ENCODE measurements at regions not wholly inside any gene's neighbourhood (a gene's known extent, or its start where the extent isn't known, plus 50 kb on each side); places are given as distances from the start of the nearest gene placed in this dataset.
"Not testable (repeated sequence)": the region's sequence is repeated elsewhere in the genome, so short reads cannot be mapped to it uniquely, and the experiment has no call there.

DNA sequence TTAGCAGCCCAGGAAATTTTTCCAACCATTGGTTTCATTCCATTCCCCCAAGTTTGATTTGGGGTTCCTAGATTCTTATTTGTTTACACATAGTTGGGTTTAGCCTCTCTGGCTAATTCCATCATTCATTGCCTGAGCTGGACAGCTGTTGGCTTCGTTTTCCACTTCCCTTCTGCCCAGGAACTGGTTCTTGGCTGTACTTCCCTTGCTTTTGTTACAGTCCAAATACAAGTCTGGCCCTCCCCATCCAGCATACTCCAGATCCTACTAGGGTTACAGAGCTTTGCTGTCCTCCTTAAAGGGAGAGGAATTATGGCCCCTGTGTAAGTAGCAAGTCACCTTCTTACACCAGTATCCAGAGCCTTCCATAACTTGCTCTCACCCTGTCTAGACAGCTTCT, 356.3 kb downstream of the FAT3 start:
- no peak for DNase-seq
- CTCF ChIA-PET = no interaction called here
- POLR2A ChIA-PET = no interaction called here
- no peak overlapping the region for H3K4me3 Mint-ChIP-seq
- no peak for ATAC-seq
- no peaks in the 10 kb centered on the region for H3K4me1 Mint-ChIP-seq (ENCODE audit: low read depth)
- no peaks in the 10 kb centered on the region for H3K27me3 Mint-ChIP-seq (ENCODE audit: low read depth)
- H3K27ac Mint-ChIP-seq = no peak overlapping the region
- H3K9me3 Mint-ChIP-seq (ENCODE audit: insufficient read depth) = no peaks in the 10 kb centered on the region
- H3K36me3 Mint-ChIP-seq (ENCODE audit: low read depth) = no peaks in the 10 kb centered on the region

DNA sequence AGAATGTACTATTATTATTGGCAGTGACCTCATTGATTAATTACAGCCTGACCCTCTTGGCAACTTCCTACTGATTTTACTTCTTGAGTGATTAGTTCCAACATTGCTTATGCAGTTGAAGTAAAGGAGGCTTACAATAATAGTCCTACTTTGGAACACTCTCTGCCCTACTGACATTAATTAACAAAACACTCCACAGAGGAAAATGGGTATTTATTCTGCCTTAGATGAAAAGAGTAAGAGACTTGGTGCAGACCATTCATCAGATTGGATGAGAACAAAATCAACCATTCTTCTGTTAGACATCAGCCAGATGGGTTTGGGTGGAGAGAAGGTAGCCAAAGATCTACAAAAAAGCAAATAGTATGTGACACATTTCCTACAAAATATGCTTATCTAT, 363.8 kb downstream of the FAT3 start:
- ATAC-seq = no peak
- POLR2A ChIA-PET = no interaction called here

DNA sequence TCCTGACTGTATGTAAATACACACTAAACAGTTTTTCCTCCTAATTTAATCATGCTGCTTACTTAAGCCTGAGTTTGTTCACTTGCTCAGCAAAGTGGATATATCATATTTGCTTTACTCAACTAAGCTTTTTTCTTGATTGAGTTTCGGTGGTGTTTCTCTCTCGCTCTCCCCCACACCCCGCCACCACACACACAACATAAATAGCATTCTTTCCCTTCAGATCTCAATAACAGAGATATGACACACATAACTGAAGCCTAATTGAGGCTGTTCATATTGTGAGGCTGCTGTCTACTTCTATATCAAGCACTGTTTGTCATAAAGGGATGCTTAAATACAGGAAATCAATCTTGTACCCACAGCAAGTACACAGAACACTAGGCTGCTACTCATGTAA, 364.9 kb downstream of the FAT3 start:
- H3K4me1 Mint-ChIP-seq (ENCODE audit: low read depth) = no peaks in the 10 kb centered on the region
- no peaks in the 10 kb centered on the region for H3K27me3 Mint-ChIP-seq (ENCODE audit: low read depth)
- ChIA-PET CTCF (no interaction called here), POLR2A (no interaction called here)
- DNase-seq (no peak), ATAC-seq (no peak)
- H3K27ac Mint-ChIP-seq = no peak overlapping the region
- no peaks in the 10 kb centered on the region for H3K36me3 Mint-ChIP-seq (ENCODE audit: low read depth)
- no peak overlapping the region for H3K4me3 Mint-ChIP-seq
- H3K9me3 Mint-ChIP-seq (ENCODE audit: insufficient read depth) = no peaks in the 10 kb centered on the region

More for the DNA sequence above, 363.8 kb downstream of the FAT3 start:
- H3K4me3 Mint-ChIP-seq = no peak overlapping the region
- CTCF ChIA-PET = no interaction called here
- H3K27ac Mint-ChIP-seq = no peak overlapping the region
- H3K9me3 Mint-ChIP-seq (ENCODE audit: insufficient read depth) = no peaks in the 10 kb centered on the region
- no peaks in the 10 kb centered on the region for H3K27me3 Mint-ChIP-seq (ENCODE audit: low read depth)
- no peaks in the 10 kb centered on the region for H3K36me3 Mint-ChIP-seq (ENCODE audit: low read depth)
- no peaks in the 10 kb centered on the region for H3K4me1 Mint-ChIP-seq (ENCODE audit: low read depth)
- no peak for DNase-seq

DNA sequence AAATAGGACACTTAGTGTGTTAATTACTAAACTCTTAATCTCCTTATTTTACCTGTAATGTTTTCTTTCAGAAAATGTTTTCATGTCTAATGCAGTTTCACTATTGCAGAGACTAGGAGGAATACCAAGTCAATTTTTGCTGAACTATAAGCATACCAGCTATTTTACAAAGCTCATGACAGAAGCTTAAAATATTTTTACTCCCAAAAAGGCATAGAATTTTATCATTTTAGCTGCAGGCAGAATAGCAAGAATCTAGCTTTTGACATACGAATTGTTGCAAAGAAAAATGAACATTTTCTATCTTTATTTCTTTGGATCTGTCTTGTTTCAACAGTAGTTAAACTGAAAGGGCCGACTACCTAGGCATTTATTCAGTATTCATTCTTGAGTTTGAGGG, 366.9 kb downstream of the FAT3 start:
- Mint-ChIP-seq H3K36me3 (ENCODE audit: low read depth) (no peaks in the 10 kb centered on the region), H3K4me1 (ENCODE audit: low read depth) (no peaks in the 10 kb centered on the region), H3K27me3 (ENCODE audit: low read depth) (no peaks in the 10 kb centered on the region), H3K9me3 (ENCODE audit: insufficient read depth) (no peaks in the 10 kb centered on the region), H3K4me3 (no peak overlapping the region), H3K27ac (no peak overlapping the region)
- ATAC-seq (no peak), DNase-seq (no peak)
- ChIA-PET CTCF (no interaction called here), POLR2A (no interaction called here)

DNA sequence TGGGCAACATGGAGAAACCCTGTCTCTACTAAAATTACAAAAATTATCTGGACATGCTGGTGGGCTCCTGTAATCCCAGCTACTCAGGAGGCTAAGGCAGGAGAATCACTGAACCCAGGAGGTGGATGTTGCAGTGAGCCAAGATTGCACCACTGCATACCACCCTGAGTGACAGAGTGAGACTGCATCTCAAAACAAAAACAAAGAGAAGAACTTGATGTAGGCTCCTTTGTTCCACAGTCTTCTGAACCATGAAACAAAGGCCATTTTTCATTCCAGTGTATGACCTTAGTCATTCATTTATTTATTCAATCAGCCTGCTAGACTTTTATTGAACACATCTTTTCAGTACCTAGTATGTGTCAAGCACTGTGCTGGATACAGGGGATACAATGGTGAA, 369.6 kb downstream of the FAT3 start:
- ATAC-seq (no peak), DNase-seq (no peak)
- ChIA-PET CTCF (no interaction called here), POLR2A (no interaction called here)
- no peaks in the 10 kb centered on the region for H3K27me3 Mint-ChIP-seq (ENCODE audit: low read depth)
- no peaks in the 10 kb centered on the region for H3K4me1 Mint-ChIP-seq (ENCODE audit: low read depth)
- H3K27ac Mint-ChIP-seq = no peak overlapping the region
- no peak overlapping the region for H3K4me3 Mint-ChIP-seq
- no peaks in the 10 kb centered on the region for H3K9me3 Mint-ChIP-seq (ENCODE audit: insufficient read depth)
- no peaks in the 10 kb centered on the region for H3K36me3 Mint-ChIP-seq (ENCODE audit: low read depth)

DNA sequence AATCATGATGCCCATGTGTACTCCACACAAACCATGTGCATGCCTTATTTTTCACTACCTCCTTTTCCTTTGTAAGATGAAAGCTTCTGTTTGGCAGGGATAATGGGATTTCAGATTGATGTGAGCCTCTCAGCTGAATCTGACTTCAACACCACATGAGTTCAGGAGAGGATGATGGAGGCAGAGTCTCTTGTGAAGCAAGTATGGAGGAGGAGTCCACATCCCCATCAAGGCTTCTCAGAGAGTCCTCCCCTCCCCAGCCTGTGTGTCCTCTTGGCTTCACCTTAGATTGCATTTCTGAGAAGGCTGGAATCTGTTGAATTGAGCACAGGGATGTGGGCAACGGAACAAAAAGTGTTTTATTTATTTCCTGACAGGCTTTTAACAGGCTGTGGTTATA, 370.4 kb downstream of the FAT3 start:
- ChIA-PET POLR2A (no interaction called here), CTCF (no interaction called here)
- DNase-seq = no peak

DNA sequence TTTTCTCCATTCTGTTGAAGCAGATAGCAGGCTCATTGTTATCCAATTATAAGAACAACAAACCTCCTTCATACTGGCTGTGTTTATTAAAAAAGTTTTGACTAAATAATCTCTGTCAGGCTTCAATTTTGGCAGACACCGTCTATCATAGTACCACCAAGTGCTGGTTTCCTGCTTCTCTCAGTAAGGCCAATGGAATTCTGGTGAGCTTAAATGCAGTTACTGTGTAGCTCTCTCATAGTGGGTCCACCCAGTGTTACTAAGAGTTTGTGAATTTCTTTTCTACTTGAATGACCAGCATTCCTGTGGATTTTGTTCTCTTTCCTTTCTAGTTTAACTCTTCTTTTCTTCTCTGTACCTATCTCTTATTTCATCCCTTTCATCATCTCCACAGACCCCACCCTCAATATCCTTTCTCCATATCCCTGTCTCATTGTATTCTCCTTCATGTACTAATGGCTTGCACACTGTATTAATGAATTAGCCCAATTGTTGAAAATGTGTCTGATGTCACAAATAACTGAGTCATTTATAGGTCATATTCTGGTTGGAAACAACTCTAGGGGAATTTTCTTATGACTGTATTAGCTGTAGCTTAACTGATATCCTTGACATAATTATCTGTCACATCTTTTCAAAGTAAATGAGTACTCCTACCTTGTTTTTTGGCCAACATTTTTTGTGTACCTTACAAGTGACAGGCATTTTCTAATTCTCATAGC, 372.1 kb downstream of the FAT3 start:
- no peak overlapping the region for H3K4me3 Mint-ChIP-seq
- no peak for DNase-seq
- ChIA-PET CTCF (no interaction called here), POLR2A (no interaction called here)
- no peaks in the 10 kb centered on the region for H3K4me1 Mint-ChIP-seq (ENCODE audit: low read depth)
- H3K27me3 Mint-ChIP-seq (ENCODE audit: low read depth) = no peaks in the 10 kb centered on the region
- H3K27ac Mint-ChIP-seq = no peak overlapping the region
- no peaks in the 10 kb centered on the region for H3K36me3 Mint-ChIP-seq (ENCODE audit: low read depth)
- H3K9me3 Mint-ChIP-seq (ENCODE audit: insufficient read depth) = no peaks in the 10 kb centered on the region
- ATAC-seq = no peak

More for the DNA sequence above, 370.4 kb downstream of the FAT3 start:
- no peak overlapping the region for H3K27ac Mint-ChIP-seq
- no peaks in the 10 kb centered on the region for H3K36me3 Mint-ChIP-seq (ENCODE audit: low read depth)
- H3K9me3 Mint-ChIP-seq (ENCODE audit: insufficient read depth) = no peaks in the 10 kb centered on the region
- no peaks in the 10 kb centered on the region for H3K4me1 Mint-ChIP-seq (ENCODE audit: low read depth)
- no peak overlapping the region for H3K4me3 Mint-ChIP-seq
- ATAC-seq = no peak
- no peaks in the 10 kb centered on the region for H3K27me3 Mint-ChIP-seq (ENCODE audit: low read depth)

DNA sequence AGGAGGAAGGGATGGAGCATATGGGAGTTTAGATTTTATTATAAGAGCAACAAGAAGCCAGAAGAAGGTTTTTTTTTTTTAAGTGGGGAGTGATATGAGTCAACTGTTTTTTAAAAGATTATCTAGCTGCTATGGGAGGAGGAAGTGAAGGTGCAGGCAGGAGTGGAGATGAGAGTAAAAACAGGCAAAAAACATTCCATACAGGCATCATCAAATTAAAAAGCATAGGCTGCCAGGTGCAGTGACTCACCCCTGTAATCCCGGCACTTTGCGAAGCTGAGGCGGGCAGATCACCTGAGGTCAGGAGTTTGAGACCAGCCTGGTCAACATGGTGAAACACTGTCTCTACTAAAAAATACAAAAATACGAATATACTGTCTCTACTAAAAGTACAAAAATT, 368.4 kb upstream of the MTNR1B start:
- Mint-ChIP-seq H3K4me3 (no peak overlapping the region), H3K27me3 (ENCODE audit: low read depth) (no peaks in the 10 kb centered on the region), H3K4me1 (ENCODE audit: low read depth) (no peaks in the 10 kb centered on the region), H3K27ac (no peak overlapping the region), H3K9me3 (ENCODE audit: insufficient read depth) (no peaks in the 10 kb centered on the region), H3K36me3 (ENCODE audit: low read depth) (no peaks in the 10 kb centered on the region)
- ChIA-PET POLR2A (no interaction called here), CTCF (no interaction called here)
- no peak for ATAC-seq
- DNase-seq = no peak

DNA sequence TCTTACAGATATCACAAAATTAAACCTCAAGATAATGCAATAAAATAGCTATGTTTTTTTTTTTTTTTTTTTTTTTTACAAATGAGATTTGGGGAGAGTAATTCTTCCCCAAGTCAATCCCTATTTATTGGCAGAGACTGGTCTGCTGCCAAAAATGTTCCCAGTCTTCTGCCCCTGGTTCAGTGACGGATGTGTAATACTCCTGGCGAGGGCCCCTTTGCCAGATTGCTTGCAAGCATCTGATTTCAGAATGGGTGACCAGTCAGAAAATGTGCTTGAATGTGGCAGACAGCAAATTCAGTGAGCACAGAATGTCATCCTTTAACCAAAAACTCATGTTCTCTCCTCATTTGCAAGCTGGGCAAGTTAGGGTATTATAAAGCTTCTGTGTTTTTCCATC, 363.8 kb upstream of the MTNR1B start:
- ChIA-PET POLR2A (no interaction called here), CTCF (no interaction called here)
- DNase-seq = no peak
- Mint-ChIP-seq H3K27ac (no peak overlapping the region), H3K4me1 (ENCODE audit: low read depth) (no peaks in the 10 kb centered on the region), H3K9me3 (ENCODE audit: insufficient read depth) (no peaks in the 10 kb centered on the region), H3K36me3 (ENCODE audit: low read depth) (no peaks in the 10 kb centered on the region), H3K4me3 (no peak overlapping the region), H3K27me3 (ENCODE audit: low read depth) (no peaks in the 10 kb centered on the region)
- ATAC-seq = no peak

DNA sequence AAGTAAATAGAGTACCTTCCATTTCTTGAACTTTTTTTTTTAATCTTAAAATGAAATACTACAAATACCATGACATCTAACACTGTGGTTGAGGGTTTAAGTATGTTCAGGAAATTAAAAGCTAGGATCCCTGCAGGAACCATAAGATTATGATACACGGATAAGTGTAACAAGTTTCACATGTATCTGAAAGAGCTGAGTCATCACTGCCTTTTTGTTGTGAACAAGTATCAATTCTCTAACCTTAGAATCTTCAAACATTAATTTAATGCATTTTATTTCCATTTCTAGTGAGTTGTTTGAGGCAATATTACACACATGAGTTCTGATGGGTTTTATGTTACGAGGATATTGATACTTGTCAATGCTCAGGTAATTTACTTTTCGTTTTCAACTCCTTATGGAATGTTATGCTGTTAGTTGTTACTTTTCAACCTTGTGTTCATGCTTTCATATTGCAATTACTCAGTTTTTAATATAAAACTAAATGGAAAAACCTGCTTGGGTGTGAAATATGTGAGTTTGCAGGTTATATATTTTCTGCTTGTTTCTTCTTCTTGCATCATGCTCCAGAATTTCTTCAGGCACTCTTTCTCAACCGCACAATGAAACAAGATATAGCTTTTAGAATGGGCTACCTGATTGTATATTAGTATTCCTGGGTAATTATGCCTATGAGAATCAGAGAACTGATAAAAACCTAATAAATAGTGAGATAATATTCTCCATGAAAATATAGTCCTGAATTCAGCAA, 361.3 kb upstream of the MTNR1B start:
- CTCF ChIA-PET = no interaction called here

DNA sequence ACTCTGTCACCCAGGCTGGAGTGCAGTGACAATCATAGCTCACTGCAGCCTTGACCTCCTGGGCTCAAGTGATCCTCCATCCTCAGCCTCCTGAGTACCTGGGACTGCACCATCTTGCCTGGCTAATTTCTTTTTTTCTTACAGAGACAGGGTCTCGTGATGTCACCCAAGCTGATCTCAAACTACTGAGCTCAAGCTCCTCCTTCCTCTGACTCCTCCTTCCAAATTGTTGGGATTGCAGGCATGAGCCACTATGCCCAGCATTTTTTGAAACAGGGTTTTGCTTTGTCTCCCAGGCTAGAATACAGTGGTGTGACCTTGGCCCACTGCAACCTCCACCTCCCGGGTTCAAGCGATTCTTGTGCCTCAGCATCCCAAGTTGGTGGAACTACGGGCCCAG, 358.3 kb upstream of the MTNR1B start:
- Mint-ChIP-seq H3K4me1 (ENCODE audit: low read depth) (no peaks in the 10 kb centered on the region), H3K4me3 (no peak overlapping the region), H3K9me3 (ENCODE audit: insufficient read depth) (no peaks in the 10 kb centered on the region), H3K36me3 (ENCODE audit: low read depth) (no peaks in the 10 kb centered on the region), H3K27ac (no peak overlapping the region), H3K27me3 (ENCODE audit: low read depth) (no peaks in the 10 kb centered on the region)
- ChIA-PET CTCF (no interaction called here), POLR2A (no interaction called here)
- DNase-seq = no peak
- no peak for ATAC-seq

More for the DNA sequence above, 361.3 kb upstream of the MTNR1B start:
- DNase-seq (no peak), ATAC-seq (no peak)
- no peak overlapping the region for H3K27ac Mint-ChIP-seq
- H3K27me3 Mint-ChIP-seq (ENCODE audit: low read depth) = no peaks in the 10 kb centered on the region
- no peak overlapping the region for H3K4me3 Mint-ChIP-seq
- no peaks in the 10 kb centered on the region for H3K9me3 Mint-ChIP-seq (ENCODE audit: insufficient read depth)
- H3K36me3 Mint-ChIP-seq (ENCODE audit: low read depth) = no peaks in the 10 kb centered on the region
- POLR2A ChIA-PET = no interaction called here
- no peaks in the 10 kb centered on the region for H3K4me1 Mint-ChIP-seq (ENCODE audit: low read depth)

DNA sequence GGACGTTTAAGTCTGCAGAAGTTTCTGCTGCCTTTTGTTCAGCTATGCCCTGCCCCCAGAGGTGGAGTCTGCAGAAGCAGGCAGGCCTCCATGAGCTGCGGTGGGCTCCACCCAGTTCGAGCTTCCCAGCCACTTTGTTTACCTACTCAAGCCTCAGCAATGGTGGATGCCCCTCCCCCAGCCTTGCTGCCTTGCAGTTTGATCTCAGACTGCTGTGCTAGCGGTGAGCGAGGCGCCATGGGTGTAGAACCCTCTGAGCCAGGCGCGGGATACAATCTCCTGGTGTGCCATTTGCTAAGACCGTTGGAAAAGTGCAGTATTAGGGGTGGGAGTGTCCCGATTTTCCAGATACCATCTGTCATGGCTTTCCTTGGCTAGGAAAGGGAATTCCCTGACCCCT, 351.4 kb upstream of the MTNR1B start:
- H3K27ac Mint-ChIP-seq; H3K27me3 Mint-ChIP-seq (ENCODE audit: low read depth); DNase-seq; H3K4me3 Mint-ChIP-seq; H3K4me1 Mint-ChIP-seq (ENCODE audit: low read depth); CTCF ChIA-PET; ATAC-seq; POLR2A ChIA-PET; H3K36me3 Mint-ChIP-seq (ENCODE audit: low read depth); H3K9me3 Mint-ChIP-seq (ENCODE audit: insufficient read depth): not testable (repeated sequence)

DNA sequence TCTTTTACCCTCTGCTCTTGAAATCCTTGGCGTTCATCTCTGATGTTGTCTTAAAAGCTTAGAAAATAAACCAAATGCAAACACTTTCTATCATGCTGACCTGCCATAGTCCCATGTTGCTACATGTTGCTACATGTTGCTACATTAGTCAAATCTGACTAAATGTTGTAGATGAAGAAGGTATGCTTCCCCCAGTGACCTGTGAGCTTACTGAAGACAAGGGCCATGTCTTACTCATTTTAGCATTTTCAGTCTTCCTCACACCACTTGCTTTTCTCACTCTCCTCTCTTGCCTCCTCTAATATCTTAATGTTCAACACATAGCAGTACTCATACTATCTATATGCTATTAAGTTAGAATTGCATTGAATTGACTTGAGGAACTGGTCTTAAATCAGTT, 346.4 kb upstream of the MTNR1B start:
- Mint-ChIP-seq H3K27me3 (ENCODE audit: low read depth) (no peaks in the 10 kb centered on the region), H3K27ac (no peak overlapping the region)
- no peak for ATAC-seq

More for the DNA sequence above, 346.4 kb upstream of the MTNR1B start:
- ChIA-PET CTCF (no interaction called here), POLR2A (no interaction called here)
- Mint-ChIP-seq H3K4me1 (ENCODE audit: low read depth) (no peaks in the 10 kb centered on the region), H3K36me3 (ENCODE audit: low read depth) (no peaks in the 10 kb centered on the region), H3K4me3 (no peak overlapping the region), H3K9me3 (ENCODE audit: insufficient read depth) (no peaks in the 10 kb centered on the region)
- no peak for DNase-seq

Data from activated CD8-positive, alpha-beta T cell treated with anti-CD3 and anti-CD28 coated beads, Interleukin-2, amount 10 ng/mL, durations not matched to agents 7 days and 5 days (primary cell).